Keratinocyte (primary cell): ENCODE measurements at regions not wholly inside any gene's neighbourhood (a gene's known extent, or its start where the extent isn't known, plus 50 kb on each side); places are given as distances from the start of the nearest gene placed in this dataset.

ENCODE experiments used
- EZH2 ChIP-seq: IDR thresholded peaks from one replicate; pipeline ENCODE4 v1.6.1; 2012; ENCODE audit warnings: inconsistent platforms, mild to moderate bottlenecking, low read length, moderate library complexity
- TF ChIP-seq, protein P1 (sequence below), 3 experiments: IDR thresholded peaks in 1 of 3; conservative IDR thresholded peaks in 1 of 3; optimal IDR thresholded peaks in 1 of 3; 2 replicates in 2 of 3; 3 replicates in 1 of 3; pipeline versions ENCODE3 to v1.5.1; 2011; ENCODE audit warnings: low read length in 3 of 3, mild to moderate bottlenecking in 3 of 3, moderate library complexity in 2 of 3, control low read depth in 1 of 3, inconsistent platforms in 1 of 3; ENCODE audit not compliant: insufficient read depth in 2 of 3; ENCODE audit errors: extremely low read depth in 1 of 3

DNA sequence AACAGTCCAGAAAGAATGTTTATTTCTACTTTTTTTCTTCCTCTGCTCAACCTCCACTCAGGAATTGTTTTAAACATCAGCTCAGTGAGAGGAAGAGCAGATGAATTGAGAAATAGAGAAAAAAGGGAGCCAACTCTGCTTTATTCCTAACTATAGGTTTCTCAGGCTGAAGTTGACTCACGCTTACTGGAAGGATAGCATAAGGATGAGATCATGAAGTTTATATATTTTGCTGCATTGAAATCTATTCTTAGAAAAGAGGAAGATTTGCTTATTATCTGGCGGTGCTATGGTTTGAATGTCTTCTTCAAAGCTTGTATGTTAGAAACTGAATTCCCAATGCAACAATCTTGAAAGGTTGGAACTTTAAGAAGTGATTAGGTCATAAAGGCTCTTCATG, 1673.4 kb upstream of the PCDH7 start:
- TF ChIP-seq, protein P1, sequence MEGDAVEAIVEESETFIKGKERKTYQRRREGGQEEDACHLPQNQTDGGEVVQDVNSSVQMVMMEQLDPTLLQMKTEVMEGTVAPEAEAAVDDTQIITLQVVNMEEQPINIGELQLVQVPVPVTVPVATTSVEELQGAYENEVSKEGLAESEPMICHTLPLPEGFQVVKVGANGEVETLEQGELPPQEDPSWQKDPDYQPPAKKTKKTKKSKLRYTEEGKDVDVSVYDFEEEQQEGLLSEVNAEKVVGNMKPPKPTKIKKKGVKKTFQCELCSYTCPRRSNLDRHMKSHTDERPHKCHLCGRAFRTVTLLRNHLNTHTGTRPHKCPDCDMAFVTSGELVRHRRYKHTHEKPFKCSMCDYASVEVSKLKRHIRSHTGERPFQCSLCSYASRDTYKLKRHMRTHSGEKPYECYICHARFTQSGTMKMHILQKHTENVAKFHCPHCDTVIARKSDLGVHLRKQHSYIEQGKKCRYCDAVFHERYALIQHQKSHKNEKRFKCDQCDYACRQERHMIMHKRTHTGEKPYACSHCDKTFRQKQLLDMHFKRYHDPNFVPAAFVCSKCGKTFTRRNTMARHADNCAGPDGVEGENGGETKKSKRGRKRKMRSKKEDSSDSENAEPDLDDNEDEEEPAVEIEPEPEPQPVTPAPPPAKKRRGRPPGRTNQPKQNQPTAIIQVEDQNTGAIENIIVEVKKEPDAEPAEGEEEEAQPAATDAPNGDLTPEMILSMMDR (optimal IDR thresholded peaks at IDR 0.05 in 1 of 3, IDR thresholded peaks at IDR 0.05 in 1 of 3, conservative IDR thresholded peaks at IDR 0.05 in 1 of 3; ENCODE audit: extremely low read depth in 1 of 3, insufficient read depth in 2 of 3, low read length in 3 of 3), result no peak
- TF ChIP-seq EZH2, result no peak
